Osteoblast (primary cell): ENCODE measurements at regions not wholly inside any gene's neighbourhood (a gene's known extent, or its start where the extent isn't known, plus 50 kb on each side); places are given as distances from the start of the nearest gene placed in this dataset.

Source experiments
- DNase-seq: peaks from one replicate; pipeline ENCODE4 v3.0.0; 2011; ENCODE audit warnings: low spot score, mixed read lengths; ENCODE audit not compliant: insufficient read length; ENCODE audit errors: missing footprints
- H2AFZ ChIP-seq: 2 replicates; pipeline ENCODE4 v1.6.0; 2011; ENCODE audit warnings: mild to moderate bottlenecking, low read length
- H3K27ac ChIP-seq: 2 replicates; pipeline ENCODE4 v1.5.1; 2011; ENCODE audit warnings: mild to moderate bottlenecking, low read depth, low read length, moderate library complexity
- H3K27me3 ChIP-seq: 2 replicates; pipeline ENCODE4 v1.6.0; 2012; ENCODE audit warnings: mild to moderate bottlenecking, control low read depth, inconsistent platforms, low read length, moderate library complexity; ENCODE audit not compliant: insufficient read depth
- H3K36me3 ChIP-seq: 2 replicates; pipeline ENCODE4 v1.5.1; 2011; ENCODE audit warnings: mild to moderate bottlenecking, low read length, control low read depth, moderate library complexity; ENCODE audit not compliant: insufficient read depth
- H3K4me1 ChIP-seq: 2 replicates; pipeline ENCODE4 v1.5.1; 2011; ENCODE audit warnings: mild to moderate bottlenecking, low read length, control low read depth, moderate library complexity; ENCODE audit not compliant: insufficient read depth
- H3K4me2 ChIP-seq: 2 replicates; pipeline ENCODE4 v1.6.0; 2011; ENCODE audit warnings: mild to moderate bottlenecking, low read length; ENCODE audit not compliant: insufficient read depth
- H3K4me3 ChIP-seq: fragments of 200-600 bp; sonication (generic); 3 replicates; pipeline ENCODE4 v1.5.1; 2012; ENCODE audit warnings: mild to moderate bottlenecking, low read length, inconsistent platforms; ENCODE audit not compliant: insufficient read depth
- H3K79me2 ChIP-seq: 2 replicates; pipeline ENCODE4 v1.6.0; 2012; ENCODE audit warnings: mild to moderate bottlenecking, low read length, control low read depth, inconsistent platforms; ENCODE audit not compliant: insufficient read depth
- H3K9me3 ChIP-seq: 2 replicates; pipeline ENCODE4 v1.5.1; 2011; ENCODE audit warnings: low read depth, low read length, control low read depth
- H4K20me1 ChIP-seq: 2 replicates; pipeline ENCODE4 v1.6.0; 2012; ENCODE audit warnings: mild to moderate bottlenecking, low read length, control low read depth; ENCODE audit not compliant: insufficient read depth
- TF ChIP-seq, protein P1 (sequence below): IDR thresholded peaks from 2 replicates; pipeline ENCODE4 v1.5.1; 2011; ENCODE audit warnings: mild to moderate bottlenecking, low read depth, low read length, moderate library complexity; ENCODE audit errors: extremely low read depth

DNA sequence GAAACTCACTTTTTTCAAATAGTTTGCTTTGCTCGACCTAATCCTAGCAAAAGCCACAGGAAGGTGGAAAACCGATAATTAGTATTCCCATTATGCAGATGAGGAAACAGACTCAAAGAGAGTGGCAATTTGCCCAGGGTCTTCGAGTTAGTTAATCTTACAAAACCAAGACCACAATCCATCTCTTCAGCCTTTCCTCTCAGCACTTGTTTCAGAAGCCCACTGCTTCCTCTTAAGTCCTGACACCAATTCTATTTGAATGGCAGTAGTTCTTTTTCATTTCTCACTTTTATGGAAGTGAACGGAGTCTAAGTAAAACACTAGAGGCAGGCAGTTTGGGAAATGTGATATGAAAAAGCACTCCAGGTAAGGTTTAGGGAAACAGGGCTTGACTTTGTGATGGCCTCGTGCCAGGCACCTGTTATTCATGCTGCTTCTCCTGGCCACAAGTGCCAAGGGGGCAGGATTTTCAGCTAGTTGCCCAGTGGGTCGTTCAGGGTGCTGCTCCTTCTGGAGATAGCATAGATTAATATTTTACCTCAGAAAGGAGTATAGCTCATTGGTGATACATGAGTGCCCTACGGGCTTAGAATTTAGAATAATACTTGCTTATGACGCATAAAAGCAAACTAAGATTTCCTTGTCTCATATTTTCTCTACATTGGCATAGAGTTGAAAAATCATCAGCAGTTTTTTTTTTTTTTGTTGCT lies 76.6 kb upstream of the NRIP1 start:
- H3K36me3 ChIP-seq: no peaks in the 10 kb centered on the region
- H4K20me1 ChIP-seq: no peaks in the 10 kb centered on the region
- no peaks in the 10 kb centered on the region for H3K9me3 ChIP-seq
- TF ChIP-seq, protein P1, sequence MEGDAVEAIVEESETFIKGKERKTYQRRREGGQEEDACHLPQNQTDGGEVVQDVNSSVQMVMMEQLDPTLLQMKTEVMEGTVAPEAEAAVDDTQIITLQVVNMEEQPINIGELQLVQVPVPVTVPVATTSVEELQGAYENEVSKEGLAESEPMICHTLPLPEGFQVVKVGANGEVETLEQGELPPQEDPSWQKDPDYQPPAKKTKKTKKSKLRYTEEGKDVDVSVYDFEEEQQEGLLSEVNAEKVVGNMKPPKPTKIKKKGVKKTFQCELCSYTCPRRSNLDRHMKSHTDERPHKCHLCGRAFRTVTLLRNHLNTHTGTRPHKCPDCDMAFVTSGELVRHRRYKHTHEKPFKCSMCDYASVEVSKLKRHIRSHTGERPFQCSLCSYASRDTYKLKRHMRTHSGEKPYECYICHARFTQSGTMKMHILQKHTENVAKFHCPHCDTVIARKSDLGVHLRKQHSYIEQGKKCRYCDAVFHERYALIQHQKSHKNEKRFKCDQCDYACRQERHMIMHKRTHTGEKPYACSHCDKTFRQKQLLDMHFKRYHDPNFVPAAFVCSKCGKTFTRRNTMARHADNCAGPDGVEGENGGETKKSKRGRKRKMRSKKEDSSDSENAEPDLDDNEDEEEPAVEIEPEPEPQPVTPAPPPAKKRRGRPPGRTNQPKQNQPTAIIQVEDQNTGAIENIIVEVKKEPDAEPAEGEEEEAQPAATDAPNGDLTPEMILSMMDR: no peak
- peaks cover 7% of the 10 kb centered on the region for H3K27me3 ChIP-seq
- H3K79me2 ChIP-seq: no peaks in the 10 kb centered on the region
- H3K4me2 ChIP-seq: no peak overlapping the region
- no peak overlapping the region for H3K27ac ChIP-seq
- no peak overlapping the region for H3K4me3 ChIP-seq
- H3K4me1 ChIP-seq: no peaks in the 10 kb centered on the region
- no peak overlapping the region for H2AFZ ChIP-seq
- DNase-seq: no peak

DNA sequence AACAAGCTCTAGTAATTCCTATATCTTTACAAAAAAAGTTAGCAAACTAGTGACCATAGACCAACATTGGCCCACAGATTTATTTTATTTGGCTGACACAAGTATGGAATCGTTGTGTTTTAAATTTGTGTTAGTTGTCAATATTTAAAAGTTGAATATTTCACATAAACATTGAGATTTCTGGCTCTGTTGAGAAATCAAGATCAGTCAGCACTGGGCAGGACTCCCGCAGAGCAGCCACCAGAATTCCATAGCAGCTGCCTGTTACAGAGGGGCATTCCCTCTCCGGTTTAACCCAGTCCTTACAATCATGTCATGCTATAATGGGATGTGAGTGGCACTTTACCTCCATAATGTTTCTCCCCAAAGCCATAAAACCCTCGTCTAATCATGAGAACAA lies 79.2 kb upstream of the NRIP1 start:
- Histone ChIP-seq H3K27ac (no peak overlapping the region), H3K4me2 (no peak overlapping the region), H3K36me3 (no peaks in the 10 kb centered on the region), H3K4me3 (no peak overlapping the region), H4K20me1 (no peaks in the 10 kb centered on the region), H3K9me3 (no peaks in the 10 kb centered on the region), H3K4me1 (no peaks in the 10 kb centered on the region), H3K27me3 (peaks cover 3% of the 10 kb centered on the region), H3K79me2 (no peaks in the 10 kb centered on the region), H2AFZ (no peak overlapping the region)
- TF ChIP-seq, protein P1: no peak
- DNase-seq: no peak

DNA sequence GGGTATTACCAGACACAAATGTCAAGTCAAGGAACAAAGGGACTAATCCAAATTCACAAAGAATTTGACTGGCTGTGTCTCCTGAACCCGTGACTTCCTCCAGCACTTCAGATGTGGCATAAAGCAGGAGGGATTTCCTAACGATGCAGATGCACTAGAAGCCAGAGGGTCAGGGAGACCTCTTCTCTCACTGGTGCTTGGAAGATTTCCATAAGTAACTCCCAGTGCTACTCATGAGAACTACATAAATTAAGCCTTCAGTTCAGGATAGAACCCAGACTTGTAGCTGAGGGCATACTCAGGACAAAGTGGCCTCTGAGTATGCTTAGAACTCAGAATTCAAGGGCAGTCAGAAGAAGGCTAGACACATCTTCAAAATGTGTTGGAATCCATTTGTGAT lies 83.6 kb upstream of the NRIP1 start:
- TF ChIP-seq, protein P1: no peak
- no peak for DNase-seq
- no peak overlapping the region for H3K4me3 ChIP-seq
- no peaks in the 10 kb centered on the region for H4K20me1 ChIP-seq
- H3K36me3 ChIP-seq: no peaks in the 10 kb centered on the region
- no peak overlapping the region for H3K27ac ChIP-seq
- H3K27me3 ChIP-seq: no peaks in the 10 kb centered on the region
- H3K9me3 ChIP-seq: no peaks in the 10 kb centered on the region
- no peaks in the 10 kb centered on the region for H3K4me1 ChIP-seq
- H3K4me2 ChIP-seq: no peak overlapping the region
- no peaks in the 10 kb centered on the region for H3K79me2 ChIP-seq
- H2AFZ ChIP-seq: no peak overlapping the region

DNA sequence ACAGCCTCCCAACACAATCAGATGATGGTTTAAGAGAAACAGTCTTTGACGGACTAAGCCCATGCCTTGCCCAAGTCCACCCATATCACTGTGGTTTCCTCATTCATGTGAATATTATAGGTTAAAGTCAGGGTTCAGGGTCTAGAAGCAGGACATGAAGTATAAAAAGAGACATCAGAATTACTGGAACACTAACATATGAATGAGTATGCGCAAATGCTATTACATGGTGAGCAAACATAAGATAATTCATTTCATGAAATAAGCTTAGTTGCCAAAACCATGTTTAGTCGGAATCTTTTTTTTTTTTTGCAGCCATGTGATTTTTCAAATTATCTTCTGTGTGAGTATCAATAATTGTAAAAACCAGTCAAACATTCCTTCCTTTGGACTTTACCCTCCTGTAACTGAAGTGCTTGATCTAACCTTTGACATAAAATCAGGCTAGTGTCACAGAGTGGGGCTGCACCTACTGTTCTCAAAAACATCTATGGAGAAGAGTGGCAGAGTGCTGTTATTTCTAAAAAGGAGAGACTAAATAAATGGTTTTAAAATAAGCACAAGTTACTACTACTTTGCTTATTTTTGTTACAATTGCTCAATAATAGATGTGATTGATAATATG lies 84.9 kb upstream of the NRIP1 start:
- Histone ChIP-seq H3K27ac (no peak overlapping the region), H3K27me3 (no peaks in the 10 kb centered on the region), H3K9me3 (no peaks in the 10 kb centered on the region), H3K79me2 (no peaks in the 10 kb centered on the region), H3K4me1 (no peaks in the 10 kb centered on the region), H4K20me1 (no peaks in the 10 kb centered on the region), H3K4me2 (no peak overlapping the region), H3K4me3 (no peak overlapping the region), H2AFZ (no peak overlapping the region), H3K36me3 (no peaks in the 10 kb centered on the region)
- TF ChIP-seq, protein P1: no peak
- no peak for DNase-seq
